ENCODE measurements at regions not wholly inside any gene's neighbourhood (a gene's known extent, or its start where the extent isn't known, plus 50 kb on each side); places are given as distances from the start of the nearest gene placed in this dataset.
A peak's percentile ranks its signal among the peaks of the same experiment; 100 is the strongest.

GRCh38 chr14:71437870-71438269, 494.4 kb upstream of the RGS6 start:
- Mint-ChIP-seq H3K4me1 (peaks cover 6% of the 10 kb centered on the region), H3K4me3 (no peak overlapping the region), H3K36me3 (ENCODE audit: low read depth) (peaks cover 7% of the 10 kb centered on the region), H3K9me3 (no peaks in the 10 kb centered on the region), H3K27ac (ENCODE audit: unreplicated experiment) (peak overlapping the region; percentile 4), H3K27me3 (ENCODE audit: low read depth) (no peaks in the 10 kb centered on the region)
- TF ChIP-seq CTCF (conservative IDR thresholded peaks at IDR 0.05): no peak
- no peak for DNase-seq (ENCODE audit: low read depth, low spot score)

- Mint-ChIP-seq H3K9me3 (no peaks in the 10 kb centered on the region), H3K4me1 (peaks cover 6% of the 10 kb centered on the region), H3K27ac (ENCODE audit: unreplicated experiment) (no peak overlapping the region), H3K36me3 (ENCODE audit: low read depth) (peaks cover 7% of the 10 kb centered on the region), H3K27me3 (ENCODE audit: low read depth) (no peaks in the 10 kb centered on the region), H3K4me3 (no peak overlapping the region)
- TF ChIP-seq CTCF (conservative IDR thresholded peaks at IDR 0.05): no peak
- DNase-seq (ENCODE audit: low read depth, low spot score): no peak
Observed at GRCh38 chr14:71438684-71439083, 493.5 kb upstream of the RGS6 start.

- Mint-ChIP-seq H3K27me3 (ENCODE audit: low read depth) (no peaks in the 10 kb centered on the region), H3K27ac (ENCODE audit: unreplicated experiment) (no peak overlapping the region), H3K4me1 (peaks cover 6% of the 10 kb centered on the region)
Observed at GRCh38 chr14:71441126-71441525, 491.1 kb upstream of the RGS6 start.

GRCh38 chr14:71444030-71444822, 488.0 kb upstream of the RGS6 start:
- Mint-ChIP-seq H3K9me3 (no peaks in the 10 kb centered on the region), H3K27ac (ENCODE audit: unreplicated experiment) (no peak overlapping the region), H3K4me3 (no peak overlapping the region), H3K4me1 (no peaks in the 10 kb centered on the region), H3K36me3 (ENCODE audit: low read depth) (no peaks in the 10 kb centered on the region), H3K27me3 (ENCODE audit: low read depth) (no peaks in the 10 kb centered on the region)
- DNase-seq (ENCODE audit: low read depth, low spot score): no peak
- no peak for TF ChIP-seq CTCF (conservative IDR thresholded peaks at IDR 0.05)

More at GRCh38 chr14:71441126-71441525, 491.1 kb upstream of the RGS6 start:
- no peak for TF ChIP-seq CTCF (conservative IDR thresholded peaks at IDR 0.05)
- H3K4me3 Mint-ChIP-seq: no peak overlapping the region
- no peaks in the 10 kb centered on the region for H3K9me3 Mint-ChIP-seq
- DNase-seq (ENCODE audit: low read depth, low spot score): no peak
- peaks cover 4% of the 10 kb centered on the region for H3K36me3 Mint-ChIP-seq (ENCODE audit: low read depth)

- Mint-ChIP-seq H3K4me1 (no peaks in the 10 kb centered on the region), H3K27me3 (ENCODE audit: low read depth) (no peaks in the 10 kb centered on the region), H3K36me3 (ENCODE audit: low read depth) (peaks cover 7% of the 10 kb centered on the region), H3K27ac (ENCODE audit: unreplicated experiment) (peak overlapping the region; percentile 35), H3K9me3 (peaks cover 3% of the 10 kb centered on the region), H3K4me3 (no peak overlapping the region)
- no peak for DNase-seq (ENCODE audit: low read depth, low spot score)
- TF ChIP-seq CTCF (conservative IDR thresholded peaks at IDR 0.05): no peak
Observed at GRCh38 chr14:71448431-71449315, 483.6 kb upstream of the RGS6 start.

Measured in neural crest cell (in vitro differentiated cells).